CD4-positive, alpha-beta memory T cell (primary cell): ENCODE measurements at regions not wholly inside any gene's neighbourhood (a gene's known extent, or its start where the extent isn't known, plus 50 kb on each side); places are given as distances from the start of the nearest gene placed in this dataset.
"Not testable (repeated sequence)": the region's sequence is repeated elsewhere in the genome, so short reads cannot be mapped to it uniquely, and the experiment has no call there.

Experiments
- CTCF ChIA-PET: fragments of 350-600 bp; sonication (Branson Sonifier 250); formaldehyde crosslinking; loops from one replicate; lab custom pipeline; 2021; ENCODE audit warnings: inconsistent platforms; ENCODE audit not compliant: partially characterized antibody; lab: Charles Lee
- POLR2A ChIA-PET: fragments of 350-600 bp; sonication (Branson Sonifier 250); formaldehyde crosslinking; loops from one replicate; lab custom pipeline; 2021; ENCODE audit not compliant: partially characterized antibody; lab: Charles Lee
- DNase-seq, 5 donors: peaks; one replicate each; pipeline versions ENCODE4 v3.0.0 to v3.0.0-alpha.2; 2020 to 2022; ENCODE audit warnings: mixed read lengths in 1 of 5
- H3K27ac ChIP-seq: one replicate; pipeline ENCODE4 v1.7.0; 2013; ENCODE audit warnings: low read depth, low read length
- H3K27me3 ChIP-seq: 2 replicates; pipeline ENCODE4 v1.7.0; 2013; ENCODE audit warnings: mild to moderate bottlenecking, low read length, moderate library complexity; ENCODE audit not compliant: insufficient read depth
- H3K36me3 ChIP-seq: 2 replicates; pipeline ENCODE4 v1.7.0; 2013; ENCODE audit warnings: mild to moderate bottlenecking, low read length, moderate library complexity; ENCODE audit not compliant: insufficient read depth
- H3K4me1 ChIP-seq: 2 replicates; pipeline ENCODE4 v1.7.0; 2013; ENCODE audit warnings: mild to moderate bottlenecking, low read length, moderate library complexity; ENCODE audit not compliant: insufficient read depth
- H3K4me3 ChIP-seq, 2 donors: one replicate each; pipeline ENCODE4 v1.7.0; 2013; ENCODE audit warnings: low read length in 2 of 2, mild to moderate bottlenecking in 1 of 2
- H3K9me3 ChIP-seq, 2 donors: one replicate each; pipeline ENCODE4 v1.7.0; 2013; ENCODE audit warnings: low read length in 2 of 2, control low read depth in 1 of 2; ENCODE audit not compliant: control insufficient read depth in 1 of 2
- H3K27ac Mint-ChIP-seq, 7 donors: one replicate each; pipeline ENCODE4 v1.8.0; 2020 to 2021; ENCODE audit warnings: mixed read lengths in 7 of 7, mild to moderate bottlenecking in 6 of 7, inconsistent platforms in 3 of 7, moderate library complexity in 3 of 7
- H3K27me3 Mint-ChIP-seq, 2 donors: one replicate each; pipeline ENCODE4 v1.8.0; 2020 to 2021; ENCODE audit warnings: mixed read lengths in 2 of 2
- H3K36me3 Mint-ChIP-seq, 2 donors: one replicate each; pipeline ENCODE4 v1.8.0; 2020 to 2021; ENCODE audit warnings: mixed read lengths in 2 of 2, inconsistent platforms in 1 of 2, mild to moderate bottlenecking in 1 of 2
- H3K4me1 Mint-ChIP-seq, 4 donors: one replicate each; pipeline ENCODE4 v1.8.0; 2020 to 2021; ENCODE audit warnings: mixed read lengths in 4 of 4, mild to moderate bottlenecking in 1 of 4
- H3K4me3 Mint-ChIP-seq, 8 donors: one replicate each; pipeline ENCODE4 v1.8.0; 2020 to 2021; ENCODE audit warnings: mixed read lengths in 8 of 8, mild to moderate bottlenecking in 7 of 8, moderate library complexity in 6 of 8, inconsistent platforms in 3 of 8
- H3K9me3 Mint-ChIP-seq, 8 donors: one replicate each; pipeline ENCODE4 v1.8.0; 2020 to 2021; ENCODE audit warnings: mixed read lengths in 8 of 8, mild to moderate bottlenecking in 5 of 8, inconsistent platforms in 3 of 8, moderate library complexity in 1 of 8
- intact Hi-C: fragments of 100-400 bp; cut with micrococcal nuclease; formaldehyde crosslinking; loops from one replicate; pipeline ENCODE4 v1.15.1; 2023

- Mint-ChIP-seq H3K9me3 (peaks cover 0 to 11% (median 6%) of the 10 kb centered on the region in 8 donors), H3K27ac (no peak overlapping the region), H3K4me3 (no peak overlapping the region), H3K4me1 (no peaks in the 10 kb centered on the region), H3K27me3 (no peaks in the 10 kb centered on the region), H3K36me3 (no peaks in the 10 kb centered on the region)
- CTCF ChIA-PET = no interaction called here
- H3K4me1 ChIP-seq = no peaks in the 10 kb centered on the region
- H3K27me3 ChIP-seq = no peaks in the 10 kb centered on the region
- H3K36me3 ChIP-seq = no peaks in the 10 kb centered on the region
- POLR2A ChIA-PET = no interaction called here
- DNase-seq = no peak
- H3K27ac ChIP-seq = no peak overlapping the region
- H3K4me3 ChIP-seq = no peak overlapping the region
- H3K9me3 ChIP-seq = no peaks in the 10 kb centered on the region
- intact Hi-C loops = no loop called here
Measured at GRCh38 chr13:88459331-88459730, 788.2 kb downstream of the SLITRK5 start.

- CTCF ChIA-PET = no interaction called here
- no peaks in the 10 kb centered on the region for H3K4me1 Mint-ChIP-seq
Measured at GRCh38 chr13:88461272-88462009, 790.3 kb downstream of the SLITRK5 start.

DNA sequence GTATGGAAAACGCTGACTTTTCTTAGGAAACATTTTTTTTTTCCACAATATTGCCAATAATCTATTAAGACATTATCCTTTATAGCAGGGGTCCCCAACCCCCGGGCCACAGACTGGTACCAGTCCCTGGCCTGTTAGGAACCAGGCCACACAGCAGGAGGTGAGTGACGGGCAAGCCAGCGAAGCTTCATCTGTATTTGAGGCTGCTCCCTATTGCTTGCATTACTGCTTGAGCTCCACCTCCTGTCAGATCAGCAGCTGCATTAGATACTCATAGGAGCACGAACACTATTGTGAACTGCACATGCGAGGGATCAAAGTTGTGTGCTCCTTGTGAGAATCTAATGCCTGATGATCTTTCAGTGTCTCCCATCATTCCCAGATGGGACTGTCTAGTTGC lies 793.7 kb downstream of the SLITRK5 start:
- no peak for DNase-seq
- Mint-ChIP-seq H3K27me3 (no peaks in the 10 kb centered on the region), H3K27ac (no peak overlapping the region), H3K9me3 (peaks cover 0 to 6% (median 2%) of the 10 kb centered on the region in 8 donors), H3K4me3 (no peak overlapping the region), H3K36me3 (no peaks in the 10 kb centered on the region), H3K4me1 (no peaks in the 10 kb centered on the region)
- Histone ChIP-seq H3K27me3 (no peaks in the 10 kb centered on the region), H3K27ac (no peak overlapping the region), H3K9me3 (no peaks in the 10 kb centered on the region), H3K36me3 (no peaks in the 10 kb centered on the region), H3K4me1 (no peaks in the 10 kb centered on the region), H3K4me3 (no peak overlapping the region)
- POLR2A ChIA-PET = no interaction called here
- CTCF ChIA-PET = no interaction called here
- intact Hi-C loops = no loop called here

More at GRCh38 chr13:88461272-88462009, 790.3 kb downstream of the SLITRK5 start:
- Mint-ChIP-seq H3K27ac (no peak overlapping the region), H3K36me3 (no peaks in the 10 kb centered on the region), H3K9me3 (peaks cover 0 to 6% (median 4%) of the 10 kb centered on the region in 8 donors), H3K4me3 (no peak overlapping the region), H3K27me3 (no peaks in the 10 kb centered on the region)
- Histone ChIP-seq H3K27me3 (no peaks in the 10 kb centered on the region), H3K27ac (no peak overlapping the region), H3K9me3 (no peaks in the 10 kb centered on the region), H3K4me1 (no peaks in the 10 kb centered on the region), H3K36me3 (no peaks in the 10 kb centered on the region), H3K4me3 (no peak overlapping the region)
- POLR2A ChIA-PET = no interaction called here
- DNase-seq = no peak
- intact Hi-C loops = no loop called here

GRCh38 chr13:88472316-88472715 lies 801.1 kb downstream of the SLITRK5 start:
- CTCF ChIA-PET = no interaction called here

DNA sequence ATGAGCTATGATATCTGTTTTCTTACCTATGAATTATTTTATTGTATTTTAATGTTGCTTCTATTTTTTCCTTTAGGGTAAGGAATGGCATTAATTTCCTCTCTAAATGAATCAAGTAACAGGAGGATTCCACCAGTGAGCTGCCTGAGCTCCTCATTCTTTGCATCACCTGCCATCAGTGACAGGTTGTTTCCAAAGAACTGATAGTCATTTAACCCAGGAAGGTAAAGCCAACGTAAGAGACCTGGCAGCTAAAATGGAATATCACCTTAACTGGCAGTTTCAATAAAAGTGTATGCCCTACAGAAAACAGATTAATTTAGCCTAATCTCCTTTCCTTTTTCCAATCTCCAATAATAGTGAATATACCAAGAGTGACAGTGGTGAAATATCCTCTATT lies 812.0 kb downstream of the SLITRK5 start:
- no peaks in the 10 kb centered on the region for H3K36me3 ChIP-seq
- H3K4me3 ChIP-seq = no peak overlapping the region
- Mint-ChIP-seq H3K36me3 (no peaks in the 10 kb centered on the region), H3K27ac (no peak overlapping the region), H3K4me3 (no peak overlapping the region), H3K27me3 (no peaks in the 10 kb centered on the region), H3K4me1 (no peaks in the 10 kb centered on the region), H3K9me3 (peaks cover 0 to 18% (median 6%) of the 10 kb centered on the region in 8 donors)
- H3K9me3 ChIP-seq = peaks cover 0 to 4% of the 10 kb centered on the region in 2 donors
- CTCF ChIA-PET = no interaction called here
- no peaks in the 10 kb centered on the region for H3K4me1 ChIP-seq
- no peaks in the 10 kb centered on the region for H3K27me3 ChIP-seq
- POLR2A ChIA-PET = no interaction called here
- no peak overlapping the region for H3K27ac ChIP-seq
- DNase-seq = no peak
- intact Hi-C loops = no loop called here

More at GRCh38 chr13:88472316-88472715, 801.1 kb downstream of the SLITRK5 start:
- Histone ChIP-seq H3K27me3 (no peaks in the 10 kb centered on the region), H3K9me3 (no peaks in the 10 kb centered on the region), H3K4me1 (no peaks in the 10 kb centered on the region), H3K36me3 (no peaks in the 10 kb centered on the region), H3K4me3 (no peak overlapping the region), H3K27ac (no peak overlapping the region)
- intact Hi-C loops = no loop called here
- H3K27me3 Mint-ChIP-seq = no peaks in the 10 kb centered on the region
- POLR2A ChIA-PET = no interaction called here
- no peak overlapping the region for H3K4me3 Mint-ChIP-seq
- peaks cover 0 to 7% (median 1%) of the 10 kb centered on the region in 8 donors for H3K9me3 Mint-ChIP-seq
- DNase-seq = no peak
- H3K4me1 Mint-ChIP-seq = no peaks in the 10 kb centered on the region
- H3K27ac Mint-ChIP-seq = no peak overlapping the region
- no peaks in the 10 kb centered on the region for H3K36me3 Mint-ChIP-seq

DNA sequence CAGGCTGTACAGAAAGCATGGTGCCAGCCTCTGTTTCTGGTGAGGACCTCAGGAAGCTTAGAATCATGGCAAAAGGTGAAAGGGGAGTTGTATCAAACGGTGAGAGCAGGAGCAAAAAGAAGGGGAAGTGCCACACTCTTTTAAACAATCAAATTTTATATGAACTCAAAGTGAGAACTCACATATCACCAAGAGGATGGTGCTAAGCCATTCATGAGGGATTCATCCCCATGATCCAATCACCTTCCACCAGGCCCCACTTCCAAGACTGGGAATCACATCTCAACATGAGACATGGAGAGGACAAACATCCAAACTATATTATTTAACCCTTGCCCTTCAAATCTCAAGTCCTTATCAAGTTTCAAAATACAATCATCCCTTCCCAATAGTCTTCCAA lies 836.7 kb downstream of the SLITRK5 start:
- Histone ChIP-seq H3K27ac (no peak overlapping the region), H3K27me3 (no peaks in the 10 kb centered on the region), H3K9me3 (peaks cover 0 to 6% of the 10 kb centered on the region in 2 donors), H3K4me1 (no peaks in the 10 kb centered on the region), H3K4me3 (no peak overlapping the region), H3K36me3 (no peaks in the 10 kb centered on the region)
- POLR2A ChIA-PET = no interaction called here
- Mint-ChIP-seq H3K4me1 (no peaks in the 10 kb centered on the region), H3K4me3 (no peak overlapping the region), H3K27me3 (no peaks in the 10 kb centered on the region), H3K27ac (no peak overlapping the region), H3K9me3 (peaks cover 7 to 47% (median 19%) of the 10 kb centered on the region in 8 donors), H3K36me3 (peaks cover 0 to 2% of the 10 kb centered on the region in 2 donors)
- intact Hi-C loops = no loop called here
- DNase-seq = no peak
- CTCF ChIA-PET = no interaction called here

- H3K27me3 ChIP-seq, H3K4me3 Mint-ChIP-seq, DNase-seq, H3K27ac ChIP-seq, H3K27me3 Mint-ChIP-seq, H3K4me1 ChIP-seq, H3K27ac Mint-ChIP-seq, H3K9me3 ChIP-seq, CTCF ChIA-PET, H3K36me3 ChIP-seq, H3K36me3 Mint-ChIP-seq, POLR2A ChIA-PET, H3K4me1 Mint-ChIP-seq, intact Hi-C loops, H3K4me3 ChIP-seq: not testable (repeated sequence)
- peaks cover 5 to 32% (median 26%) of the 10 kb centered on the region in 8 donors for H3K9me3 Mint-ChIP-seq
Measured at GRCh38 chr13:88512993-88513392, 841.8 kb downstream of the SLITRK5 start.
